Smooth muscle cell (in vitro differentiated cells): ENCODE measurements at regions not wholly inside any gene's neighbourhood (a gene's known extent, or its start where the extent isn't known, plus 50 kb on each side); places are given as distances from the start of the nearest gene placed in this dataset.
"Not testable (repeated sequence)": the region's sequence is repeated elsewhere in the genome, so short reads cannot be mapped to it uniquely, and the experiment has no call there.

Experiments
- DNase-seq: peaks from one replicate; lab custom pipeline; 2025; ENCODE audit not compliant: unreplicated experiment; lab: John Stamatoyannopoulos, UW
- H2AFZ ChIP-seq: fragments of 200-600 bp; sonication (generic); 2 replicates; pipeline ENCODE4 v1.6.0; 2016; ENCODE audit warnings: antibody characterized with exemption, low read depth, mild to moderate bottlenecking
- H3F3A ChIP-seq: fragments of 200-600 bp; sonication (generic); 2 replicates; pipeline ENCODE4 v1.6.0; 2017; ENCODE audit warnings: antibody characterized with exemption, low read depth
- H3K27ac ChIP-seq: fragments of 200-600 bp; sonication (generic); 2 replicates; pipeline ENCODE4 v1.5.1; 2016; ENCODE audit warnings: low read depth, mild to moderate bottlenecking
- H3K27me3 ChIP-seq: fragments of 200-600 bp; sonication (generic); 2 replicates; pipeline ENCODE4 v1.6.1; 2016; ENCODE audit warnings: low read depth, mild to moderate bottlenecking
- H3K36me3 ChIP-seq: fragments of 200-600 bp; sonication (generic); 2 replicates; pipeline ENCODE4 v1.5.1; 2016; ENCODE audit warnings: low read depth
- H3K4me1 ChIP-seq: fragments of 200-600 bp; sonication (generic); 2 replicates; pipeline ENCODE4 v1.5.1; 2016; ENCODE audit warnings: low read depth
- H3K4me2 ChIP-seq: fragments of 200-600 bp; sonication (generic); 2 replicates; pipeline ENCODE4 v1.6.0; 2016; ENCODE audit warnings: mild to moderate bottlenecking
- H3K4me3 ChIP-seq: fragments of 200-600 bp; sonication (generic); 2 replicates; pipeline ENCODE4 v1.5.1; 2016; ENCODE audit warnings: mild to moderate bottlenecking
- H3K79me2 ChIP-seq: fragments of 200-600 bp; sonication (generic); 2 replicates; pipeline ENCODE4 v1.6.0; 2016; ENCODE audit warnings: low read depth, mild to moderate bottlenecking
- H3K9ac ChIP-seq: fragments of 200-600 bp; sonication (generic); 2 replicates; pipeline ENCODE4 v1.6.0; 2016; ENCODE audit warnings: low read depth
- H3K9me3 ChIP-seq: fragments of 200-600 bp; sonication (generic); replicated peaks from 2 replicates; pipeline ENCODE4 v1.5.1; 2016; ENCODE audit warnings: low read depth
- H4K20me1 ChIP-seq: fragments of 200-600 bp; sonication (generic); 2 replicates; pipeline ENCODE4 v1.6.0; 2016; ENCODE audit warnings: low read depth
- CTCF ChIP-seq: fragments of 200-600 bp; sonication (generic); IDR thresholded peaks from 2 replicates; pipeline ENCODE4 v1.5.1; 2017; ENCODE audit warnings: borderline replicate concordance, mild to moderate bottlenecking, antibody characterized with exemption; ENCODE audit not compliant: insufficient read depth, poor library complexity, severe bottlenecking
- WGBS: methylation state at CpG from one replicate; pipeline ENCODE4 v1.1.7; 2016; ENCODE audit warnings: low lambda C conversion rate; 5-methylcytosine and 5-hydroxymethylcytosine counted together

GRCh38 chr9:113682297-113682771, 193.8 kb upstream of the ZNF618 start:
- Histone ChIP-seq H3K27me3 (peaks cover 15% of the 10 kb centered on the region), H3K79me2 (no peaks in the 10 kb centered on the region), H3K9ac (no peak overlapping the region), H3K9me3 (no peaks in the 10 kb centered on the region), H3K4me1 (no peaks in the 10 kb centered on the region), H3K36me3 (no peaks in the 10 kb centered on the region), H2AFZ (peak overlapping the region; percentile 69), H3K4me2 (peak overlapping the region; percentile 36), H4K20me1 (no peaks in the 10 kb centered on the region), H3K27ac (no peak overlapping the region), H3F3A (no peaks in the 10 kb centered on the region), H3K4me3 (no peak overlapping the region)
- DNase-seq = peak; percentile 57
- TF ChIP-seq CTCF = peak; percentile 87
- WGBS = 10% methylated on average over 9 of the region's 9 CpGs

GRCh38 chr9:113685636-113686035, 190.5 kb upstream of the ZNF618 start:
- H3K79me2 ChIP-seq, H3K36me3 ChIP-seq, H3K4me1 ChIP-seq, H3K9ac ChIP-seq, H4K20me1 ChIP-seq, H3K4me2 ChIP-seq, H3K27ac ChIP-seq, H3K9me3 ChIP-seq, DNase-seq, H3K4me3 ChIP-seq, H2AFZ ChIP-seq, H3F3A ChIP-seq: not testable (repeated sequence)
- 80% methylated on average over 6 of the region's 6 CpGs for WGBS
- peaks cover 23% of the 10 kb centered on the region for H3K27me3 ChIP-seq

- no peak for TF ChIP-seq CTCF
- Histone ChIP-seq H3K9me3 (no peaks in the 10 kb centered on the region), H3K27ac (no peak overlapping the region), H3K4me3 (no peak overlapping the region), H3K4me1 (no peaks in the 10 kb centered on the region), H3K9ac (no peak overlapping the region), H3K4me2 (peak overlapping the region; percentile 74), H2AFZ (no peak overlapping the region), H3K79me2 (no peaks in the 10 kb centered on the region), H3F3A (peaks cover 5% of the 10 kb centered on the region), H3K36me3 (no peaks in the 10 kb centered on the region), H4K20me1 (no peaks in the 10 kb centered on the region), H3K27me3 (peaks cover 23% of the 10 kb centered on the region)
- WGBS = 10% methylated on average over 3 of the region's 4 CpGs
- no peak for DNase-seq
These were observed 188.9 kb upstream of the ZNF618 start for GRCh38 chr9:113687107-113687679.

- H3K4me3 ChIP-seq = peak overlapping the region; percentile 25
These were observed 188.3 kb upstream of the ZNF618 start for GRCh38 chr9:113687680-113688371.

More at GRCh38 chr9:113687680-113688371, 188.3 kb upstream of the ZNF618 start:
- Histone ChIP-seq H2AFZ (no peak overlapping the region), H3K9me3 (no peaks in the 10 kb centered on the region), H3K4me1 (no peaks in the 10 kb centered on the region), H3K4me2 (peak overlapping the region; percentile 74), H3K79me2 (no peaks in the 10 kb centered on the region), H4K20me1 (no peaks in the 10 kb centered on the region), H3F3A (peaks cover 5% of the 10 kb centered on the region), H3K9ac (no peak overlapping the region), H3K27me3 (peaks cover 23% of the 10 kb centered on the region), H3K27ac (no peak overlapping the region), H3K36me3 (no peaks in the 10 kb centered on the region)
- no peak for DNase-seq
- TF ChIP-seq CTCF = no peak
- 6% methylated on average over 37 of the region's 40 CpGs for WGBS
